ENCODE measurements at regions not wholly inside any gene's neighbourhood (a gene's known extent, or its start where the extent isn't known, plus 50 kb on each side); places are given as distances from the start of the nearest gene placed in this dataset.
"Not testable (repeated sequence)": the region's sequence is repeated elsewhere in the genome, so short reads cannot be mapped to it uniquely, and the experiment has no call there.

- in situ Hi-C loops (cut with HindIII; ENCODE audit: low pct_unique_long_range_greater_than_20kb, low sequenced_read_pairs) = no loop called here
- DNase-seq (ENCODE audit: low read depth in 1 of 2, low spot score in 1 of 2) = no peak
- TF ChIP-seq JUND (IDR thresholded peaks at IDR 0.05; ENCODE audit: low read depth) = no peak
These were observed 152.4 kb downstream of the LEPR start for GRCh38 chr1:65572701-65573421.

- TF ChIP-seq JUND (IDR thresholded peaks at IDR 0.05; ENCODE audit: low read depth) = no peak
- in situ Hi-C loops (cut with HindIII; ENCODE audit: low pct_unique_long_range_greater_than_20kb, low sequenced_read_pairs) = no loop called here
- DNase-seq (ENCODE audit: low read depth in 1 of 2, low spot score in 1 of 2) = no peak
These were observed 156.8 kb downstream of the LEPR start for GRCh38 chr1:65577278-65577677.

DNA sequence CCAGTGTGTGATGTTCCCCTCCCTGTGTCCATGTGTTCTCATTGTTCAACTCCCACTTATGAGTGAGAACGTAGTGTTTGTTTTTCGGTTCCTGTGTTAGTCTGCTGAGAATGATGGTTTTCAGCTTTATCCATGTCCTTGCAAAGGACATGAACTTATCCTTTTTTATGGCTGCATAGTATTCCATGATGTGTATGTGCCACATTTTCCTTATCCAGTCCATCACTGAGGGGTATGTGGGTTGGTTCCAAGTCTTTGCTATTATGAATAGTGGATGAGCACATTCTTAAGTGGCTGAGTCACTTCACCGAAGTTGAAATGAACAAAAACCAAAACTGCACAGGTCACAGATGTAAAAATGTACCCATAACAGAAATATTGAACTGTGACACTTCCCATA is 157.5 kb downstream of the LEPR start:
- in situ Hi-C loops (cut with HindIII; ENCODE audit: low pct_unique_long_range_greater_than_20kb, low sequenced_read_pairs); DNase-seq (ENCODE audit: low read depth in 1 of 2, low spot score in 1 of 2): not testable (repeated sequence)

DNA sequence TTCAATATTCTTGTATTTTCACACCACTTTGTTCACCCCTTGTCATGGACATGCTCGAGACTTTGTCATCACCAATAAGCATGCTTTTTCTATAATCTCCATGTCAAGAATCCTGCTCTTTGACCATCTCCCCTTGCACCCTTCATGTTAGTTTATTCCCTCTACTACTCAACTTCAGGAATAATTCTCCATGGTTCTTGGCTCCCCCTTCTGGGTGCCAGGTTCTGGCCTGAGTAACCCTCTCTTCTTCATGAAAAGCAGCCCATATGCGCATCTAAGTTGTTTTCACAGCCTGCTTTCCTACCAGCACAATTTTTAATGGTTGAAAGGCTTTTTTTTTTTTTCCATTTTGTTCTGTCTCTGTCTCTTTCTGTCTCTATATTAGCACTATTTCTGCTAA is 160.7 kb downstream of the LEPR start:
- in situ Hi-C loops (cut with HindIII; ENCODE audit: low pct_unique_long_range_greater_than_20kb, low sequenced_read_pairs) = no loop called here
- no peak for TF ChIP-seq JUND (IDR thresholded peaks at IDR 0.05; ENCODE audit: low read depth)
- peak in 1 of 2 experiments; percentile 10 for DNase-seq (ENCODE audit: low read depth in 1 of 2, low spot score in 1 of 2)

DNA sequence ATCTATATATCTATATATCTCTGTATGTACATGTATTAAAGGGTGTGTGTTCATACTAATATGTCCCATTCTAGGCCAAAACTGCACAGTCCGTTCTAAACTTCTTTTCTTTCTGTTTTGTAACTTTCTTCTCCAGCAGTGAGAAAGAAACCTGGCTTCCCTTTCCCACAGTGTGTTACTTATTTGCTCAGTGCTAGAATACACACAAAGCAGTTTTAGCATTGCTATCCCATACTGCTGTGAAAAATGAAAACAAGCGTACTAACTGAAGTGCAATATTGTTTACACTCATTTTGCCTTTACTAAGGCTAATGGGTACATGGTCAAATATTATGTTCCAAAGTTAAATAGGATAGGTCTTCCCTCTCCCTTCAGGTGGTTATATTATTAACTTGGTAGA is 163.9 kb downstream of the LEPR start:
- no peak for DNase-seq (ENCODE audit: low read depth in 1 of 2, low spot score in 1 of 2)
- in situ Hi-C loops (cut with HindIII; ENCODE audit: low pct_unique_long_range_greater_than_20kb, low sequenced_read_pairs) = no loop called here
- TF ChIP-seq JUND (IDR thresholded peaks at IDR 0.05; ENCODE audit: low read depth) = no peak

DNA sequence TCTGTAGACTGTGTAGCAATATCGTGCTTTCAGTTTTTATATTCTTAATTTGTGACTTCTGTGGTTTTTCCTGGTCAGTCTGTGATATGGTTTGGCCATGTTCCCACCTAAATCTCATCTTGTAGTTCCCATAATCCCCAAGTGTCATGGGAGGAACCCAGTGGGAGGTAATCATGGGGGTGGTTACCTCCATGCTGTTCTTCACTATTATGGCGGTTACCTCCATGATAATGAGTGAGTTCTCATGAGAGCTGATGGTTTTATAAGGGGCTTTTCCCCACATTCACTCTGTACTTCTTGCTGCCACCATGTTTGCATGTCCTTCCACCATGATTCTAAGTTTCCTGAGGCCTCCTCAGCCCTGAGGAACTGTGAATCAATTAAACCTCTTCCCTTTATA is 169.8 kb downstream of the LEPR start:
- no peak for TF ChIP-seq JUND (IDR thresholded peaks at IDR 0.05; ENCODE audit: low read depth)
- in situ Hi-C loops (cut with HindIII; ENCODE audit: low pct_unique_long_range_greater_than_20kb, low sequenced_read_pairs) = no loop called here
- DNase-seq (ENCODE audit: low read depth in 1 of 2, low spot score in 1 of 2) = no peak

DNA sequence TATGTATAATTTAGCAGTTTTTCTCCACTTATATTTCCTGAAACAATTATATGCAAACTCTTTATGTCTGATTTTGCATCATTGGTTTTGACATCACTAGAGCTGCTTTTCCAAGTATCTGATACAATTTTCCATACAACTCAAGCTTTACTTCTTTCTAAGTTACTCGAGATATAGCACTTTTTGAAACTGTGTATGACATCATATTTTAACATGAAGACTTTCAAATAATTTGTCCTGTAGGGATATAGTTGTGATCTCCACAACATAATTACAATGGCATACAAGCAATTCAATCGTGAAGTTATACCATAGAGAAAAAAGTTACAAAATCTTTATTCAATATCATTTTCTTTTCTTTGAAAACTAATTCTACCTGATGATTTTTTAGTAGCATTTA is 173.0 kb downstream of the LEPR start:
- in situ Hi-C loops (cut with HindIII; ENCODE audit: low pct_unique_long_range_greater_than_20kb, low sequenced_read_pairs) = no loop called here
- no peak for DNase-seq (ENCODE audit: low read depth in 1 of 2, low spot score in 1 of 2)
- TF ChIP-seq JUND (IDR thresholded peaks at IDR 0.05; ENCODE audit: low read depth) = no peak

GRCh38 chr1:65595724-65596123 is 175.3 kb downstream of the LEPR start:
- no peak for TF ChIP-seq JUND (IDR thresholded peaks at IDR 0.05; ENCODE audit: low read depth)
- in situ Hi-C loops (cut with HindIII; ENCODE audit: low pct_unique_long_range_greater_than_20kb, low sequenced_read_pairs) = no loop called here
- no peak for DNase-seq (ENCODE audit: low read depth in 1 of 2, low spot score in 1 of 2)

- in situ Hi-C loops (cut with HindIII; ENCODE audit: low pct_unique_long_range_greater_than_20kb, low sequenced_read_pairs) = no loop called here
- DNase-seq (ENCODE audit: low read depth in 1 of 2, low spot score in 1 of 2) = no peak
- TF ChIP-seq JUND (IDR thresholded peaks at IDR 0.05; ENCODE audit: low read depth) = no peak
These were observed 176.3 kb downstream of the LEPR start for GRCh38 chr1:65596768-65597167.

- TF ChIP-seq JUND (IDR thresholded peaks at IDR 0.05; ENCODE audit: low read depth) = no peak
- DNase-seq (ENCODE audit: low read depth in 1 of 2, low spot score in 1 of 2) = no peak
- in situ Hi-C loops (cut with HindIII; ENCODE audit: low pct_unique_long_range_greater_than_20kb, low sequenced_read_pairs) = no loop called here
These were observed 185.2 kb downstream of the LEPR start for GRCh38 chr1:65605621-65606020.

- in situ Hi-C loops (cut with HindIII; ENCODE audit: low pct_unique_long_range_greater_than_20kb, low sequenced_read_pairs) = no loop called here
- TF ChIP-seq JUND (IDR thresholded peaks at IDR 0.05; ENCODE audit: low read depth) = no peak
- no peak for DNase-seq (ENCODE audit: low read depth in 1 of 2, low spot score in 1 of 2)
These were observed 186.0 kb downstream of the LEPR start for GRCh38 chr1:65606426-65606825.

DNA sequence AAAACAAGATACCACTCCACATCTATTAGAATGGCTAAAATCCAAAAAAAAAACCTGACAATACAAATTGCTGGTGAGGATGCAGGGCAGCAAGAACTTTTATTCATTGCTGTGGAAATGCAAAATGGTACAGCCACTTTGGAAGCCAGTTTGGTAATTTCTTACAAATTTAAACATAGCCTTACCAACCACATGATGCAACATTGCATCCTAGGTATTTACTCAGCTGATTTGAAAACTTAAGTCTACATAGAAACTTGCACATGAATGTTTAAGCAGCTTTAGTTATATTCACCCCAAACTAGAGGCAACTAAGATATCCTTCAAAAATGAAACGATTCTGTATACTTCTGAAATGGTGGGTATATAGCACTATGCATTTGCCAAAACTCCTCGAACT is 178.8 kb upstream of the PDE4B start:
- DNase-seq (ENCODE audit: low read depth in 1 of 2, low spot score in 1 of 2) = no peak
- in situ Hi-C loops (cut with HindIII; ENCODE audit: low pct_unique_long_range_greater_than_20kb, low sequenced_read_pairs) = no loop called here
- TF ChIP-seq JUND (IDR thresholded peaks at IDR 0.05; ENCODE audit: low read depth) = no peak

DNA sequence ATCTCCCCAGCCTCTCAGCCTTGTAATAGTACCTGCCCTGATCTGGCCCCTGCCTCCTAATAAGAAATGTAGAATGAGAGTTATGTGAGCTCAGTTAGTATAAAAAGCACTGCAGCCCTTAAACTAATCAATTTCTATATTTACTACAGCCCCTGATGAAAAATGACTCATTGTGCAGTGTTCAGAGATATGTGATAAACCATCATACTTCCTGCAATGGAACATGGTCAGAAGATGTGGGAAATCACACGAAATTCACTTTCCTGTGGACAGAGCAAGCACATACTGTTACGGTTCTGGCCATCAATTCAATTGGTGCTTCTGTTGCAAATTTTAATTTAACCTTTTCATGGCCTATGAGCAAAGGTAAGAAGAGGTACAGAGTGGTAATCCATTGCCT is 176.8 kb upstream of the PDE4B start:
- no peak for DNase-seq (ENCODE audit: low read depth in 1 of 2, low spot score in 1 of 2)
- no peak for TF ChIP-seq JUND (IDR thresholded peaks at IDR 0.05; ENCODE audit: low read depth)
- in situ Hi-C loops (cut with HindIII; ENCODE audit: low pct_unique_long_range_greater_than_20kb, low sequenced_read_pairs) = no loop called here

DNA sequence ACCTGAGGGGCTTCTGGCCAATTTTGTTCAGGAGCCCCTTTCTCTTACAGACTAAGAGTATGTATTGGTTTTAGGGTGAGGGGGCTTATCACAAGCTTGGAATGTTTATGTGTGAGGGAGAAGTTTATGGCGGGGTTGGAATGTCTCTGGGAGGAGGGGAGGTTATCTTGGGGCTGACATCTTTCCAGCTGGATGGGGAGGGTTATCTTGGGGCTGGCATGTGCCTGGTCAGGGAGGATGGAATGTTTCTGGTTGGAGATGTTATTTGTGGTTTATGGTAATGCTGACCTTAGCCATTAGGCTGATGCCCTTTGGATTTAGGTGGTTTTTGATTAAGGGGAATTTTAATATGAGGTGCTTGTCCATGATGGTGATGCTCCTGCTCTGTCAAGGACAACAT is 171.0 kb upstream of the PDE4B start:
- DNase-seq (ENCODE audit: low read depth in 1 of 2, low spot score in 1 of 2); in situ Hi-C loops (cut with HindIII; ENCODE audit: low pct_unique_long_range_greater_than_20kb, low sequenced_read_pairs): not testable (repeated sequence)

Measured in T47D (cell line).